ENCODE measurements at regions not wholly inside any gene's neighbourhood (a gene's known extent, or its start where the extent isn't known, plus 50 kb on each side); places are given as distances from the start of the nearest gene placed in this dataset.

DNA sequence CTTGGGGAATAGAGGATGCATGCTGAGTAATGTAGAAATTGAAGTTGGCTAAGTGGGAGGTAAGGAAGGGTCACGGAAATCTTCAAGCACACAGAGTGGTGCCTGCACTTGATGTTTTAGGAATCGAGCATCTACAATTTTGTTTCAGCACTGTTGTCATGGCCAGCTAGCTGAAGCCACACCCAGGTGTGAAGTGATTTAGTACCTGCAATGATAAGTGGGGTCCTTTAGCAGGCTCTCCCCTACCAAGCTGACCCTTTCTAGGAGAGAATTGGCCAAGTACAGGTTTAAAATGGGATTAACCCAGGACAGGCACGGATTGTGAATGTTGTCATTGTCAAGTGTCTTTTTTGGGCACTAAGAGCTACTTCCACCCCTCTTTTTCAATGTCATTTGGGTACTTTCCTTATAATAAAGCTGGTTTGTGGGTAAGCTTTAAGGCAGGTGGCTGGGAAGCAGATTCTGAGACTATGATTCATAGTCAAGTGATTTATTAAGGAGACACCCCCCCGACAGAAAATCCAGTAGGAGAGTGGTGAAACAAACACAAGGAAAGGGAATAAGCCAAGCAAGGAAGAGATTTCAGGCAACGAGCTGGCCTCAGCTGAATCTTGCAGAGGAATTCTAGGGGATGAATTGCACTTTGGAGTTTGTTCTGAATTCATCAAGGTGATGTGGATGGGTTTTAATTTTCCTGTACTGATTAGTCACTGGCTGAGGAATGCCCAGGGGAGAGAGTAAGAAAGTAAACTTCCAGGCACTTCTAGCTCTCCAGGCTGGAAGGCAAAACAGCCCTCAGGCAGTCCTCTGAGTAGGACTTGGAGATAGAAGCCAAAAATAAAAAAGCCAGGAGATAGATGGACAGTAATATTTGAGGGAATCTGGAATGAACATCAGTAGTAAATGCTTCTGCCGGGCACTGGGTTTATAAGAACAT, 1128.4 kb downstream of the SORCS3 start:
- Histone ChIP-seq H3K4me3 (no peak overlapping the region), H3K4me1 (replicated peaks) (no peaks in the 10 kb centered on the region), H3K36me3 (no peaks in the 10 kb centered on the region), H3K27me3 (replicated peaks; ENCODE audit: insufficient read depth) (peaks cover 1% of the 10 kb centered on the region), H3K9me3 (no peaks in the 10 kb centered on the region), H3K27ac (no peak overlapping the region)
- intact Hi-C loops (cut with DNase I), result no loop called here
- TF ChIP-seq, protein P1, sequence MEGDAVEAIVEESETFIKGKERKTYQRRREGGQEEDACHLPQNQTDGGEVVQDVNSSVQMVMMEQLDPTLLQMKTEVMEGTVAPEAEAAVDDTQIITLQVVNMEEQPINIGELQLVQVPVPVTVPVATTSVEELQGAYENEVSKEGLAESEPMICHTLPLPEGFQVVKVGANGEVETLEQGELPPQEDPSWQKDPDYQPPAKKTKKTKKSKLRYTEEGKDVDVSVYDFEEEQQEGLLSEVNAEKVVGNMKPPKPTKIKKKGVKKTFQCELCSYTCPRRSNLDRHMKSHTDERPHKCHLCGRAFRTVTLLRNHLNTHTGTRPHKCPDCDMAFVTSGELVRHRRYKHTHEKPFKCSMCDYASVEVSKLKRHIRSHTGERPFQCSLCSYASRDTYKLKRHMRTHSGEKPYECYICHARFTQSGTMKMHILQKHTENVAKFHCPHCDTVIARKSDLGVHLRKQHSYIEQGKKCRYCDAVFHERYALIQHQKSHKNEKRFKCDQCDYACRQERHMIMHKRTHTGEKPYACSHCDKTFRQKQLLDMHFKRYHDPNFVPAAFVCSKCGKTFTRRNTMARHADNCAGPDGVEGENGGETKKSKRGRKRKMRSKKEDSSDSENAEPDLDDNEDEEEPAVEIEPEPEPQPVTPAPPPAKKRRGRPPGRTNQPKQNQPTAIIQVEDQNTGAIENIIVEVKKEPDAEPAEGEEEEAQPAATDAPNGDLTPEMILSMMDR (IDR thresholded peaks at IDR 0.05), result no peak
- TF ChIP-seq POLR2AphosphoS5 (IDR thresholded peaks at IDR 0.05) (no peak), POLR2A (IDR thresholded peaks at IDR 0.05) (no peak)
- WGBS, result 39% methylated on average over 6 of the region's 6 CpGs
- no peak for DNase-seq (ENCODE audit: low spot score)

DNA sequence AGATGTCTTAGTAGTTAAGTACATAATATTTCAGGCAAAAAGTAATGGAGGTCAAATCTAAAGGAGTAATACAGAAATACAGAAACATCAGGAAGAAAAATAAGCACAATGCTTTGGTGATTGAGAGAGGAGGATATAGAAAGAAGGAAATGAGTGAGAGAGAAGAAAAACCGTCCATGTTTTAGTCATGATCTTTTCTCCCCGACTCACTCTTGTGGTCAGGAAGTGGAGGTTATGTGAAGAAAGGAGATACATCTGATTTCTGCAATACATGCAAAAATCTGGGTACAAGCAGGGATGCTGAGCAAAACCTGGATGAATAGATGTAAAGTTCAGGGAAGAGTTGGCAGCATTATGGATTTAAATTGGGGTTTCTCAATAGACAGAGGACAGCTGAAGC, 1122.5 kb downstream of the SORCS3 start:
- no peaks in the 10 kb centered on the region for H3K36me3 ChIP-seq
- intact Hi-C loops (cut with DNase I), result no loop called here
- 77% methylated on average over 2 of the region's 2 CpGs for WGBS
- no peaks in the 10 kb centered on the region for H3K4me1 ChIP-seq (replicated peaks)
- DNase-seq (ENCODE audit: low spot score), result no peak
- no peak overlapping the region for H3K4me3 ChIP-seq
- TF ChIP-seq, protein P1 (IDR thresholded peaks at IDR 0.05), result no peak
- peaks cover 1% of the 10 kb centered on the region for H3K27me3 ChIP-seq (replicated peaks; ENCODE audit: insufficient read depth)
- no peaks in the 10 kb centered on the region for H3K9me3 ChIP-seq
- H3K27ac ChIP-seq, result no peak overlapping the region

DNA sequence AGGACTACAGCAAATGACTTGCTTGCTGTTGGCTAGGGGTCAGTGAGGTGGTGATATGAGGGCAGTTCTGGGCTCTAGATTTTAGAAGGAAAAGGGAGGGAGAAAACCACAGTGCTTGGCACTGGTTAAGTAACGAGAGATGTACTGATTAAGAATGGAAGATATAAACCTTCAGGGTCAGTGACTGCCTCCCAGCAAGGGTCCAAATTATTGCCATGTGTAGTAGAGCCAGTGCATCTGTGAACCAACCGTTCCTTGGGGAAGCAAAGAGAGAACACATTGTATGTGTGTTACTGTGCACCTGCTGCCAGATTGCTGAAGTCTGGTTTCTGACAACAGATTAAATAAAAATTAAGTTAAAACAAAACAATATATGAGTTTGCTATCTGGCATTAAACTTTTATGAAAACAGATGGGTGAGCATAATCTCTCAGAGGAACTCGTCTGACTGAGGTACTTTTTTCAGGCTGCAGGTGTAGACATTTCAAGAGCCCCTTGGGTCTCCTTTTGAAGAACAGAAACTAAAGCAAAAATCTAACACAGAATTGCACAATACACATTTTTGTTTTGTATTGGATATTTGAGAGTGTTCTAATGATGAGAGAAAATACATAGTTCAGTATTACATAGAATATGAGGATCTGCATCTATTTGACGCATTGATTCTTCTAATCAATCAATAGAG, 1120.6 kb downstream of the SORCS3 start:
- peaks cover 1% of the 10 kb centered on the region for H3K27me3 ChIP-seq (replicated peaks; ENCODE audit: insufficient read depth)
- intact Hi-C loops (cut with DNase I), result no loop called here
- H3K36me3 ChIP-seq, result no peaks in the 10 kb centered on the region
- H3K27ac ChIP-seq, result no peak overlapping the region
- WGBS, result 66% methylated on average over 4 of the region's 4 CpGs
- TF ChIP-seq, protein P1 (IDR thresholded peaks at IDR 0.05), result no peak
- TF ChIP-seq POLR2AphosphoS5 (IDR thresholded peaks at IDR 0.05) (no peak), POLR2A (IDR thresholded peaks at IDR 0.05) (no peak)
- no peak overlapping the region for H3K4me3 ChIP-seq
- H3K9me3 ChIP-seq, result no peaks in the 10 kb centered on the region
- DNase-seq (ENCODE audit: low spot score), result no peak
- no peaks in the 10 kb centered on the region for H3K4me1 ChIP-seq (replicated peaks)

DNA sequence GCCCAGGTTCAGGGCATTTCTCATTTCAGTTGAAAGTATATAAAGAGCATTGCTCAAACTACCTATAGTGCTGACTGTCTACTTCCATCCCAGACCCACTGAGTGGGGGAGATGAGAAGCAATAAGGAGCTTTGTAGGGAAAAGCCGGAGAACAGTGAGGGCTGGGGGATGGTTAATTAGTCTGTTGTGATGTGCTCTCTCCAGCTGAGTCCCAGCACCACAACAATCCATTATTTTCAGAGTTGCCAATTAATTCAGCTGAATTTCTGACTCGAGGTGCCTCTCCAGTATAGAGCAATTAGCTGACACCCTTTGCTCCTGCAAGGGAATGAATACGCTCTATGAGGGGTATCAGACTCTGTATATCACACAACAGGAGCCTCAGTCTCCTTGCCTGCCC, 1118.6 kb downstream of the SORCS3 start:
- no peaks in the 10 kb centered on the region for H3K36me3 ChIP-seq

More for the DNA sequence above, 1118.6 kb downstream of the SORCS3 start:
- H3K27ac ChIP-seq, result no peak overlapping the region
- H3K9me3 ChIP-seq, result no peaks in the 10 kb centered on the region
- no peaks in the 10 kb centered on the region for H3K4me1 ChIP-seq (replicated peaks)
- no peak for TF ChIP-seq POLR2AphosphoS5 (IDR thresholded peaks at IDR 0.05)
- TF ChIP-seq, protein P1 (IDR thresholded peaks at IDR 0.05), result no peak
- TF ChIP-seq POLR2A (IDR thresholded peaks at IDR 0.05), result no peak
- H3K4me3 ChIP-seq, result no peak overlapping the region
- H3K27me3 ChIP-seq (replicated peaks; ENCODE audit: insufficient read depth), result no peaks in the 10 kb centered on the region
- intact Hi-C loops (cut with DNase I), result no loop called here
- 41% methylated on average over 3 of the region's 3 CpGs for WGBS
- DNase-seq (ENCODE audit: low spot score), result no peak
